Subcutaneous abdominal adipose tissue (tissue), 5 donors: ENCODE measurements at regions not wholly inside any gene's neighbourhood (a gene's known extent, or its start where the extent isn't known, plus 50 kb on each side); places are given as distances from the start of the nearest gene placed in this dataset.

Source experiments
- H3K27ac ChIP-seq: one replicate; pipeline ENCODE4 v1.7.0; 2013; ENCODE audit warnings: low read depth, mild to moderate bottlenecking, inconsistent platforms, low read length, moderate library complexity
- H3K27me3 ChIP-seq, 5 donors: one replicate each; pipeline ENCODE4 v1.7.0; 2013; ENCODE audit warnings: low read length in 5 of 5, inconsistent platforms in 1 of 5; ENCODE audit not compliant: control insufficient read depth in 5 of 5, insufficient read depth in 4 of 5
- H3K36me3 ChIP-seq, 5 donors: one replicate each; pipeline ENCODE4 v1.7.0; 2013; ENCODE audit warnings: low read length in 5 of 5; ENCODE audit not compliant: control insufficient read depth in 5 of 5, insufficient read depth in 5 of 5
- H3K4me1 ChIP-seq, 5 donors: one replicate each; pipeline ENCODE4 v1.7.0; 2013; ENCODE audit warnings: low read length in 5 of 5, mild to moderate bottlenecking in 3 of 5, moderate library complexity in 1 of 5; ENCODE audit not compliant: control insufficient read depth in 5 of 5, insufficient read depth in 5 of 5
- H3K4me3 ChIP-seq, 5 donors: one replicate each; pipeline ENCODE4 v1.7.0; 2013; ENCODE audit warnings: low read length in 5 of 5, low read depth in 1 of 5
- H3K9ac ChIP-seq, 5 donors: one replicate each; pipeline ENCODE4 v1.7.0; 2013; ENCODE audit warnings: low read length in 5 of 5, mild to moderate bottlenecking in 4 of 5, moderate library complexity in 3 of 5
- H3K9me3 ChIP-seq, 5 donors: one replicate each; pipeline ENCODE4 v1.7.0; 2013; ENCODE audit warnings: low read length in 5 of 5; ENCODE audit not compliant: control insufficient read depth in 5 of 5
- donor health status: healthy.
- donor health status: healthy.
- donor health status: healthy.
- donor health status: healthy.
- donor health status: healthy.

- H3K27me3 ChIP-seq: no peaks in the 10 kb centered on the region
- no peaks in the 10 kb centered on the region for H3K9me3 ChIP-seq
These were observed 56.4 kb upstream of the RBMS1 start for GRCh38 chr2:160550048-160550447.

GRCh38 chr2:160551259-160551658 lies 57.7 kb upstream of the RBMS1 start:
- no peaks in the 10 kb centered on the region for H3K36me3 ChIP-seq
- H3K9ac ChIP-seq: no peak overlapping the region
- no peak overlapping the region for H3K27ac ChIP-seq
- H3K4me1 ChIP-seq: peaks cover 0 to 15% (median 9%) of the 10 kb centered on the region in 5 donors
- no peak overlapping the region for H3K4me3 ChIP-seq
- H3K9me3 ChIP-seq: no peaks in the 10 kb centered on the region
- no peaks in the 10 kb centered on the region for H3K27me3 ChIP-seq

More at GRCh38 chr2:160550048-160550447, 56.4 kb upstream of the RBMS1 start:
- H3K4me1 ChIP-seq: peaks cover 0 to 15% (median 9%) of the 10 kb centered on the region in 5 donors
- no peaks in the 10 kb centered on the region for H3K36me3 ChIP-seq
- H3K4me3 ChIP-seq: no peak overlapping the region
- no peak overlapping the region for H3K9ac ChIP-seq
- H3K27ac ChIP-seq: no peak overlapping the region

- peaks cover 0 to 12% (median 8%) of the 10 kb centered on the region in 5 donors for H3K4me1 ChIP-seq
- no peaks in the 10 kb centered on the region for H3K27me3 ChIP-seq
- H3K4me3 ChIP-seq: no peak overlapping the region
- H3K27ac ChIP-seq: no peak overlapping the region
- no peaks in the 10 kb centered on the region for H3K9me3 ChIP-seq
- H3K9ac ChIP-seq: no peak overlapping the region
- H3K36me3 ChIP-seq: no peaks in the 10 kb centered on the region
These were observed 61.9 kb upstream of the RBMS1 start for GRCh38 chr2:160555420-160556071.

- Histone ChIP-seq H3K9me3 (no peaks in the 10 kb centered on the region), H3K27me3 (no peaks in the 10 kb centered on the region), H3K4me1 (peaks cover 0 to 11% (median 5%) of the 10 kb centered on the region in 5 donors), H3K36me3 (no peaks in the 10 kb centered on the region), H3K9ac (no peak overlapping the region), H3K27ac (no peak overlapping the region), H3K4me3 (no peak overlapping the region)
These were observed 64.3 kb upstream of the RBMS1 start for GRCh38 chr2:160557903-160558302.

- no peaks in the 10 kb centered on the region for H3K27me3 ChIP-seq
- H3K36me3 ChIP-seq: no peaks in the 10 kb centered on the region
- H3K9me3 ChIP-seq: no peaks in the 10 kb centered on the region
- no peak overlapping the region for H3K4me3 ChIP-seq
- peaks cover 0 to 9% (median 5%) of the 10 kb centered on the region in 5 donors for H3K4me1 ChIP-seq
- H3K27ac ChIP-seq: no peak overlapping the region
- no peak overlapping the region for H3K9ac ChIP-seq
These were observed 64.9 kb upstream of the RBMS1 start for GRCh38 chr2:160558531-160558930.

- Histone ChIP-seq H3K27me3 (no peaks in the 10 kb centered on the region), H3K4me1 (peaks cover 0 to 16% (median 12%) of the 10 kb centered on the region in 5 donors), H3K9me3 (no peaks in the 10 kb centered on the region), H3K9ac (no peak overlapping the region), H3K4me3 (no peak overlapping the region), H3K36me3 (no peaks in the 10 kb centered on the region), H3K27ac (no peak overlapping the region)
These were observed 68.1 kb upstream of the RBMS1 start for GRCh38 chr2:160561551-160562295.

GRCh38 chr2:160562730-160563129 lies 69.1 kb upstream of the RBMS1 start:
- Histone ChIP-seq H3K36me3 (no peaks in the 10 kb centered on the region), H3K27me3 (no peaks in the 10 kb centered on the region), H3K27ac (no peak overlapping the region), H3K4me3 (no peak overlapping the region), H3K4me1 (peaks cover 0 to 24% (median 18%) of the 10 kb centered on the region in 5 donors), H3K9me3 (no peaks in the 10 kb centered on the region), H3K9ac (no peak overlapping the region)

- Histone ChIP-seq H3K9ac (no peak overlapping the region), H3K9me3 (no peaks in the 10 kb centered on the region), H3K36me3 (no peaks in the 10 kb centered on the region), H3K27me3 (no peaks in the 10 kb centered on the region), H3K4me3 (no peak overlapping the region), H3K27ac (no peak overlapping the region), H3K4me1 (peaks cover 0 to 25% (median 19%) of the 10 kb centered on the region in 5 donors)
These were observed 71.0 kb upstream of the RBMS1 start for GRCh38 chr2:160564591-160564990.

- no peak overlapping the region for H3K27ac ChIP-seq
- H3K27me3 ChIP-seq: no peaks in the 10 kb centered on the region
- no peaks in the 10 kb centered on the region for H3K9me3 ChIP-seq
- H3K9ac ChIP-seq: no peak overlapping the region
- H3K36me3 ChIP-seq: no peaks in the 10 kb centered on the region
- H3K4me3 ChIP-seq: no peak overlapping the region
- peaks cover 0 to 25% (median 21%) of the 10 kb centered on the region in 5 donors for H3K4me1 ChIP-seq
These were observed 71.7 kb upstream of the RBMS1 start for GRCh38 chr2:160565099-160565845.

- H3K27ac ChIP-seq: peak overlapping the region; percentile 26
- H3K27me3 ChIP-seq: no peaks in the 10 kb centered on the region
- no peaks in the 10 kb centered on the region for H3K36me3 ChIP-seq
- H3K9me3 ChIP-seq: no peaks in the 10 kb centered on the region
- no peak overlapping the region for H3K4me3 ChIP-seq
- H3K4me1 ChIP-seq: peaks cover 0 to 25% (median 22%) of the 10 kb centered on the region in 5 donors
- no peak overlapping the region for H3K9ac ChIP-seq
These were observed 73.1 kb upstream of the RBMS1 start for GRCh38 chr2:160566717-160567116.
